Lower lobe of right lung (tissue), 2 donors: ENCODE measurements at regions not wholly inside any gene's neighbourhood (a gene's known extent, or its start where the extent isn't known, plus 50 kb on each side); places are given as distances from the start of the nearest gene placed in this dataset.
"Not testable (repeated sequence)": the region's sequence is repeated elsewhere in the genome, so short reads cannot be mapped to it uniquely, and the experiment has no call there.

ENCODE experiments used
- ATAC-seq, 2 donors: fragments of 200-7000 bp; cut with Tn5 transposase; one replicate each; pipeline ENCODE4 v1.9.1; 2020 to 2022; ENCODE audit warnings: mild to moderate bottlenecking in 2 of 2, moderate library complexity in 2 of 2
- DNase-seq: peaks from one replicate; pipeline ENCODE4 v3.0.0-alpha.2; 2020
- H3K27ac ChIP-seq: fragments of 200-600 bp; one replicate; pipeline ENCODE4 v1.8.0; 2022
- H3K27me3 ChIP-seq: fragments of 200-600 bp; one replicate; pipeline ENCODE4 v1.8.0; 2022; ENCODE audit warnings: low read depth
- H3K36me3 ChIP-seq: fragments of 200-600 bp; one replicate; pipeline ENCODE4 v1.8.0; 2022; ENCODE audit warnings: mild to moderate bottlenecking
- H3K4me1 ChIP-seq: fragments of 200-600 bp; one replicate; pipeline ENCODE4 v1.8.0; 2022
- H3K4me3 ChIP-seq: fragments of 200-600 bp; one replicate; pipeline ENCODE4 v1.8.0; 2022; ENCODE audit warnings: mild to moderate bottlenecking
- H3K9me3 ChIP-seq: fragments of 200-600 bp; one replicate; pipeline ENCODE4 v1.8.0; 2022
- CTCF ChIP-seq: fragments of 200-600 bp; IDR thresholded peaks from one replicate; pipeline ENCODE4 v1.8.0; 2022; ENCODE audit warnings: antibody characterized with exemption, mild to moderate bottlenecking
- intact Hi-C: fragments of 100-400 bp; cut with DNase I; formaldehyde crosslinking; loops from one replicate; pipeline ENCODE4 v1.11.0; 2022
- donor health status: DM: no; HTN: yes; CAD: no; lungs with severe emphysema.

GRCh38 chr9:80664327-80665210 lies 1024.8 kb downstream of the TLE1 start:
- Histone ChIP-seq H3K9me3 (no peaks in the 10 kb centered on the region), H3K4me3 (no peak overlapping the region), H3K27ac (no peak overlapping the region), H3K4me1 (no peaks in the 10 kb centered on the region), H3K27me3 (no peaks in the 10 kb centered on the region), H3K36me3 (no peaks in the 10 kb centered on the region)
- no peak for TF ChIP-seq CTCF
- intact Hi-C loops: no loop called here
- peak in 1 of 2 donors; percentile 41 for ATAC-seq
- DNase-seq: no peak

- intact Hi-C loops, H3K36me3 ChIP-seq, H3K27ac ChIP-seq, H3K4me3 ChIP-seq, H3K9me3 ChIP-seq, H3K27me3 ChIP-seq, DNase-seq, ATAC-seq, H3K4me1 ChIP-seq: not testable (repeated sequence)
These were observed 1029.6 kb downstream of the TLE1 start for GRCh38 chr9:80659751-80660150.

- H3K27me3 ChIP-seq: no peaks in the 10 kb centered on the region
- no peaks in the 10 kb centered on the region for H3K36me3 ChIP-seq
- DNase-seq: no peak
- H3K4me3 ChIP-seq: no peak overlapping the region
- H3K9me3 ChIP-seq: no peaks in the 10 kb centered on the region
- no peaks in the 10 kb centered on the region for H3K4me1 ChIP-seq
- intact Hi-C loops: no loop called here
- ATAC-seq: peak in 1 of 2 donors; percentile 40
- no peak overlapping the region for H3K27ac ChIP-seq
- no peak for TF ChIP-seq CTCF
These were observed 1038.3 kb downstream of the TLE1 start for GRCh38 chr9:80651044-80651443.

- no peaks in the 10 kb centered on the region for H3K27me3 ChIP-seq
- ATAC-seq: no peak
- intact Hi-C loops: no loop called here
- H3K9me3 ChIP-seq: no peaks in the 10 kb centered on the region
- no peak overlapping the region for H3K4me3 ChIP-seq
- DNase-seq: no peak
- no peaks in the 10 kb centered on the region for H3K4me1 ChIP-seq
- no peak for TF ChIP-seq CTCF
- H3K36me3 ChIP-seq: no peaks in the 10 kb centered on the region
- H3K27ac ChIP-seq: no peak overlapping the region
These were observed 1039.9 kb downstream of the TLE1 start for GRCh38 chr9:80649496-80649895.

GRCh38 chr9:80649001-80649420 lies 1040.3 kb downstream of the TLE1 start:
- intact Hi-C loops: no loop called here
- Histone ChIP-seq H3K4me3 (no peak overlapping the region), H3K27me3 (no peaks in the 10 kb centered on the region), H3K36me3 (no peaks in the 10 kb centered on the region), H3K9me3 (no peaks in the 10 kb centered on the region), H3K27ac (no peak overlapping the region), H3K4me1 (no peaks in the 10 kb centered on the region)
- DNase-seq (no peak), ATAC-seq (peak; percentile 49 to 62)
- TF ChIP-seq CTCF: no peak

- TF ChIP-seq CTCF: no peak
- DNase-seq: no peak
- no peak overlapping the region for H3K4me3 ChIP-seq
- intact Hi-C loops: no loop called here
- H3K27me3 ChIP-seq: no peaks in the 10 kb centered on the region
- no peak for ATAC-seq
- no peaks in the 10 kb centered on the region for H3K4me1 ChIP-seq
- H3K36me3 ChIP-seq: no peaks in the 10 kb centered on the region
- H3K27ac ChIP-seq: no peak overlapping the region
- no peaks in the 10 kb centered on the region for H3K9me3 ChIP-seq
These were observed 1041.0 kb downstream of the TLE1 start for GRCh38 chr9:80648336-80648735.
